ENCODE measurements at regions not wholly inside any gene's neighbourhood (a gene's known extent, or its start where the extent isn't known, plus 50 kb on each side); places are given as distances from the start of the nearest gene placed in this dataset.

DNA sequence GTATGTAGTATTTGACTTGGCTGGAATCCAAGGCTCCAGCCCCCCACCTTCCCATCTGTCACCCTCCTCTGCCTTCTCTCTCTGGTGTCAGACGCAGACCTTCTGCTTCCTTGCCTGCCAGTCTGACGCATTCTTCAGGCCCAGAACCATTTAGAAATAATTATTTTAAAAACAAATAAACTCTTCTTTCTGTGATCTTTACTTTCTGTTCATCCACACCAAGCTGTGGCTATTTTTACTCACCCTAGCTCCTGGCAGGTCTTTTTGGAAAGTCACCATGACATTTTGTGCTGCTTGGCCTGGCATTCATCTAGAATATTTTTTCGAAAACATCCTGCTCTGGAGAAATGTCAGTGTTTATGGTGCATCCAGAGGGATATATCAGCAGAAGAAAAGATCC, 330.7 kb upstream of the ASIC2 start:
- TF ChIP-seq RARB (CRISPR knock-in tag; IDR thresholded peaks at IDR 0.05) (no peak), SNAI2 (CRISPR knock-in tag; IDR thresholded peaks at IDR 0.05) (no peak), PPARA (CRISPR knock-in tag; IDR thresholded peaks at IDR 0.05; ENCODE audit: borderline replicate concordance) (no peak), TCF4 (CRISPR knock-in tag; IDR thresholded peaks at IDR 0.05; ENCODE audit: borderline replicate concordance) (no peak), ZNF70 (CRISPR knock-in tag; IDR thresholded peaks at IDR 0.05) (no peak)
- TF ChIP-seq, protein P1, sequence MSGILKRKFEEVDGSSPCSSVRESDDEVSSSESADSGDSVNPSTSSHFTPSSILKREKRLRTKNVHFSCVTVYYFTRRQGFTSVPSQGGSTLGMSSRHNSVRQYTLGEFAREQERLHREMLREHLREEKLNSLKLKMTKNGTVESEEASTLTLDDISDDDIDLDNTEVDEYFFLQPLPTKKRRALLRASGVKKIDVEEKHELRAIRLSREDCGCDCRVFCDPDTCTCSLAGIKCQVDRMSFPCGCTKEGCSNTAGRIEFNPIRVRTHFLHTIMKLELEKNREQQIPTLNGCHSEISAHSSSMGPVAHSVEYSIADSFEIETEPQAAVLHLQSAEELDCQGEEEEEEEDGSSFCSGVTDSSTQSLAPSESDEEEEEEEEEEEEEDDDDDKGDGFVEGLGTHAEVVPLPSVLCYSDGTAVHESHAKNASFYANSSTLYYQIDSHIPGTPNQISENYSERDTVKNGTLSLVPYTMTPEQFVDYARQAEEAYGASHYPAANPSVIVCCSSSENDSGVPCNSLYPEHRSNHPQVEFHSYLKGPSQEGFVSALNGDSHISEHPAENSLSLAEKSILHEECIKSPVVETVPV (CRISPR knock-in tag; IDR thresholded peaks at IDR 0.05) = no peak
